HG03097 (cell line): ENCODE measurements at regions not wholly inside any gene's neighbourhood (a gene's known extent, or its start where the extent isn't known, plus 50 kb on each side); places are given as distances from the start of the nearest gene placed in this dataset.
"Not testable (repeated sequence)": the region's sequence is repeated elsewhere in the genome, so short reads cannot be mapped to it uniquely, and the experiment has no call there.

ENCODE experiments used
- ATAC-seq: cut with Tn5 transposase; IDR thresholded peaks from one replicate; pipeline ENCODE4 v1.9.1; 2021; ENCODE audit not compliant: unreplicated experiment, low FRiP score

DNA sequence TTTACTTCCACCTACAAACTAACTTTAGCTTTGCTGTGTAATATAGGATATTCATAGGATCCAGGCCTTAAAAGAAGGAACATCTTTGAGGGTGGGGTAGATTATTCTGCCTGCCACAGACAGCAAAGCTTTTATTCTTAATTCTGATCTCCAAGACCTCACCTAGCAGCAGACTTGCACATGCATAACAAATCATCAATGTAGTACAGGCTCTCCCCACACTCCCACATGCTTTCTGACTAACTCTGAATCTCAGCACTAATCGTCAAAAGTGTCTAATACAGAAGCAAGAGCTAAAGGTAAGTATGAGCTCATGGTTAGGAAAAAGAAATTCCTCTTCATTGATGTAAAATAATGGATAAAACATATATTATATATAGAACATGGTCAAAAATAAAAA, 1468.5 kb upstream of the B3GALT2 start:
- ATAC-seq, result no peak

- ATAC-seq, result no peak
Observed at GRCh38 chr1:194653385-194653784, 1467.0 kb upstream of the B3GALT2 start.

GRCh38 chr1:194647118-194647517, 1460.7 kb upstream of the B3GALT2 start:
- ATAC-seq, result no peak

GRCh38 chr1:194644528-194644927, 1458.1 kb upstream of the B3GALT2 start:
- no peak for ATAC-seq

DNA sequence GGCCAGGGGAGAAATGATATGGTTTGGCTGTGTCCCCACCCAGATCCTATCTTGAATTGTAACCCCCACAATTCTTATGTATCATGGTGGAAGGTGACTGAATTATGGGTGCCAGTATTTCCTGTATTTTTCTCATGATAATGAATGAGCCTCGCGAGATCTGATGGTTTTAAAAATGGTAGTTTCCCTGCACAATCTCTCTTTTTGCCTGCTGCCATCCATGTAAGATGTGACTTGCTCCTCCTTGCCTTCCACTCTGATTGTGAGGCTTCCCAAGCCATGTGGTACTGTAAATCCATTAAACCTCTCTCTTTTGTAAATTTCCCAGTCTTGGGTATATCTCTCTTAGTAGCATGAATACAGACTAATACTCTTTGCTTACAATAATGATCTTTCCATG, 1453.9 kb upstream of the B3GALT2 start:
- no peak for ATAC-seq

DNA sequence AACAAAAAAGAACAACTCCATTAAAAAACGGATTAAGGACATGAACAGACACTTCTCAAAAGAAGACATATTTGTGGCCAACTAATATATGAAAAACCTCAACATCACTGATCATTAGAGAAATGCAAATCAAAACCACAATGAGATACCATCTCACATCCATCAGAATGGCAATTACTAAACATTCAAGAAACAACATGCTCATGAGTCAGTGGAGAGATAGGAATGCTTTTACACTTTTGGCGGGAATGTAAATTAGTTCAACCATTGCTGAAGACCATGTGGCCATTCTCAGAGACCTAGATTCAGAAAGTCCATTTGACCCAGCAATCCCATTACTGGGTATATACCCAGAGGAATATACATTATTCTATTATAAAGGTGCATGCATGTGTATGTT, 1442.6 kb upstream of the B3GALT2 start:
- ATAC-seq, result no peak

DNA sequence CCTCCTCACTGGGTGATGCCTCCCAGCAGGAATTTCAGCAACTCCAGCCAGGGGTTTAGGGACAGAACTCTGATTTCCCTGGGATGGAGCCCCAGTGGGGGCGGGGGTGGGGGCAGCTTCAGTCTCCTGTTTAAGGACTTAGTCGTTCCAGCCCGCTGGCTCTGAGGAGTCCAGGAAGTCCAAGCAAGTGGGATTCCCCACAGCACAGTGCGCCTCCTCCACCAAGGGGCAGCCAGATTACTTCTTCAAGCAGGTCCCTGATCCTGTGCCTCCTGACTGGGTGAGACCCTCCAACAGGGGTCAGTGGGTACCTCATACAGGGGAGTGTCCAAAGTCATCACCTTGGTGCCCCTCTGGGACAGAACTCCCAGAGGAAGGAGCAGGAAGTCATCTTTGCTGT, 1438.4 kb upstream of the B3GALT2 start:
- no peak for ATAC-seq

DNA sequence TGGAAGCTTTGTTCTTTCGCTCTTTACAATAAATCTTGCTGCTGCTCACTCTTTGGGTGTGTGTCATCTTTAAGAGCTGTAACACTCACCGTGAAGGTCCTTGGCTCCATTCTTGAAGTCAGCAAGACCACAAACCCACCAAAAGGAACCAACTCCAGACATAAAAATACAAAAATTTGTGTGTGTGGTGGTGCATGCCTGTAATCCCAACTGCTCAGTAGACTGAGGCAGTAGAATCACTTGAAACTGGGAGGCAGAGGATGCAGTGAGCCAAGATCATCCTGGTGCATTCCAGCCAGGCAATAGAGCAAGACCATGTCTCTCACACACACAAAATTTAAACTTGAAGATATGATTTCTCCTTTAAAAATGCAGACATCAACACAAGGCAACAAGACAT, 1431.7 kb upstream of the B3GALT2 start:
- no peak for ATAC-seq

GRCh38 chr1:194617272-194617671, 1430.9 kb upstream of the B3GALT2 start:
- ATAC-seq, result not testable (repeated sequence)

DNA sequence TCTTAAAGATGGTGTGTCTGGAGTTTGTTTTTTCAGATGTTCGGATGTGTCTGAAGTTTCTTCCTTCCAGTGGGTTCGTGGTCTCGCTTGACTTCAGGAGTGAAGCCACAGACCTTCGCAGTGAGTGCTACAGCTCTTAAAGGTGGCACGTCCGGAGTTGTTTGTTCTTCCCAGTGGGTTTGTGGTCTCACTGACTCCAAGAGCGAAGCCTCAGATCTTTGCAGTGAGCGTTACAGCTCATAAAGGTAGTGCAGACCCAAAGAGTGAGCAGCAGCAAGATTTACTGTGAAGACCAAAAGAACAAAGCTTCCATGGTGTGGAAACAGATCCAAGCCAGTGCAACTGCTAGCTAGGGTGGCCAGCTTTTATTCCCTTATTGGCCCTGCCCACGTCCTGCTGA, 1430.4 kb upstream of the B3GALT2 start:
- ATAC-seq, result no peak

DNA sequence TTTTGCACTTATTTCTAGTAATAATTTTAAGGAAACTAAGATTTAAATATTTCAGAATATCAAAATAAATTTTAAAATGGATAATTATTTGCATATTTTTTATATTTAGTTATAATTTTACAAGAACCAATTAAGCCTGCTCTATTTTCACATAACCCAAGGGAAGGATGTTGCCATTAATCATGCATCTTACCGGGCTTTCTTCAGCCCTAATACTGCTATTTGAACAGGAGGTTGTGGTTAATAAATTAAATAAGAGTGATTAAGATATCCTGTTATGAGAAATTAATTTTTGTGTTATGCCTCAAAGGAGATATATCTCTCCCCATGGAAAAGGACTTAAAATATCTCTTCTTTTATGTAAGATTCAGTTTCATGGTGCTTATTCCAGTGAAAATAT, 1415.8 kb upstream of the B3GALT2 start:
- no peak for ATAC-seq

DNA sequence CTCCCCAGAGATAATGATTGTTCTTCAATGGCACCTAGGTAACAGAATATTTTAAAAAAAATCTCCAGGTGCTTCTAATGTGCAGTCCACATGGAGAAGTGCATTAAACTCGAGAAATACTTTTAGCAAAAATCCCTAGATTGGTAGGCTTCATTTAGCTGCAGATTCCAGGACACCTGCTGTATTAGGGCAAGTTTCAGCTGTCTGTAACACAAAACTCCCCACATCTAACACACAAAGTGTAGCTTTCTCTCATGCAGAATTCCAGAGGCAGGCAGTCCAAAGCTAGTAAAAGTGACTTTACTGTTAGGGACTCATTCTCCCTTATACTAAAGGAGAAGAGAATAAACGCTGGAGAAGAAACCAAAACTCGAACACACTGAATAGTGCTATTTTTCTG, 1414.3 kb upstream of the B3GALT2 start:
- ATAC-seq, result no peak

GRCh38 chr1:194598098-194598497, 1411.7 kb upstream of the B3GALT2 start:
- ATAC-seq, result no peak

DNA sequence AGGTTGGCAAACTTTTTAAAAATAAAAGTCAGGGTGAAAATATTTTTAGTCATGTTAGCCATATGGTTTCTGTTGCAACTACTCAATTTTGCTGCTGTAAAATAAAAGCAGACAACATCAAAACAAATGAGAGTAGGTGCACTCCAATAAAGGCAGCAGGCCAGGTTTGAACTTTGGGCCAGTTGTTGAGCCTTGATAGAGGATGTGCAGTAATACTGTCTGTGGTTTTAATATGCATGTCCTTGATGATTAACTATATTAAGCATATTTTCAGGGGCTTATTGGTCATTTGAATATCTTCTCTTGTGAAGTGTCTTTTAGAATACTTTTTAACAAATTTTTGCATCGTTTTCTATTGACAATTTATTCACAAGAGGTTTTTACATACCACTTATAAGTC, 1399.9 kb upstream of the B3GALT2 start:
- ATAC-seq, result no peak

- no peak for ATAC-seq
Observed at GRCh38 chr1:194584052-194584451, 1397.6 kb upstream of the B3GALT2 start.

- no peak for ATAC-seq
Observed at GRCh38 chr1:194570476-194570875, 1384.1 kb upstream of the B3GALT2 start.

- no peak for ATAC-seq
Observed at GRCh38 chr1:194568610-194569009, 1382.2 kb upstream of the B3GALT2 start.

- ATAC-seq, result no peak
Observed at GRCh38 chr1:194548071-194548470, 1361.7 kb upstream of the B3GALT2 start.

- no peak for ATAC-seq
Observed at GRCh38 chr1:194544012-194544411, 1357.6 kb upstream of the B3GALT2 start.

DNA sequence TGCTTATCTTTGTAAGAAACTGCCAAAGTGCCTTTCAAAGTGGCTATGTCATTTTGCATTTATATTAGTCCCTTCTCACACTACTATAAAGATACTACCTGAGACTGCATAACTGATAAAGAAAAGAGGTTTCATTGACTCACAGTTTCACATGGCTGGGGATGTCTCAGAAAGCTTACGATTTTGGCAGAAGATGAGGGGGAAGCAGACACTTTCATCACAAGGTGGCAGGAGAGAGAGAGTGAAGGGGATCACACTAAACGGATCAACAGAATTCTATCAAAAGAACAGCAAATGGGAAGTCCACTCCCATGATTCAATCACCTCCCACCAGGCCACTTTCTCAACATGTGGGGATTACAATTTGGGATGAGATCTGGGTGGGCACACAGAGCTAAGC, 1352.0 kb upstream of the B3GALT2 start:
- ATAC-seq, result no peak

- ATAC-seq, result no peak
Observed at GRCh38 chr1:194537521-194537920, 1351.1 kb upstream of the B3GALT2 start.

- ATAC-seq, result no peak
Observed at GRCh38 chr1:194535369-194535768, 1349.0 kb upstream of the B3GALT2 start.

- no peak for ATAC-seq
Observed at GRCh38 chr1:194534784-194535183, 1348.4 kb upstream of the B3GALT2 start.

GRCh38 chr1:194533641-194534040, 1347.2 kb upstream of the B3GALT2 start:
- no peak for ATAC-seq
